Brain pericyte (primary cell): ENCODE measurements at regions not wholly inside any gene's neighbourhood (a gene's known extent, or its start where the extent isn't known, plus 50 kb on each side); places are given as distances from the start of the nearest gene placed in this dataset.
"Not testable (repeated sequence)": the region's sequence is repeated elsewhere in the genome, so short reads cannot be mapped to it uniquely, and the experiment has no call there.

Source experiments
- DNase-seq: peaks from one replicate; pipeline ENCODE4 v3.0.0-alpha.2; 2012; ENCODE audit warnings: low read depth, low spot score

DNA sequence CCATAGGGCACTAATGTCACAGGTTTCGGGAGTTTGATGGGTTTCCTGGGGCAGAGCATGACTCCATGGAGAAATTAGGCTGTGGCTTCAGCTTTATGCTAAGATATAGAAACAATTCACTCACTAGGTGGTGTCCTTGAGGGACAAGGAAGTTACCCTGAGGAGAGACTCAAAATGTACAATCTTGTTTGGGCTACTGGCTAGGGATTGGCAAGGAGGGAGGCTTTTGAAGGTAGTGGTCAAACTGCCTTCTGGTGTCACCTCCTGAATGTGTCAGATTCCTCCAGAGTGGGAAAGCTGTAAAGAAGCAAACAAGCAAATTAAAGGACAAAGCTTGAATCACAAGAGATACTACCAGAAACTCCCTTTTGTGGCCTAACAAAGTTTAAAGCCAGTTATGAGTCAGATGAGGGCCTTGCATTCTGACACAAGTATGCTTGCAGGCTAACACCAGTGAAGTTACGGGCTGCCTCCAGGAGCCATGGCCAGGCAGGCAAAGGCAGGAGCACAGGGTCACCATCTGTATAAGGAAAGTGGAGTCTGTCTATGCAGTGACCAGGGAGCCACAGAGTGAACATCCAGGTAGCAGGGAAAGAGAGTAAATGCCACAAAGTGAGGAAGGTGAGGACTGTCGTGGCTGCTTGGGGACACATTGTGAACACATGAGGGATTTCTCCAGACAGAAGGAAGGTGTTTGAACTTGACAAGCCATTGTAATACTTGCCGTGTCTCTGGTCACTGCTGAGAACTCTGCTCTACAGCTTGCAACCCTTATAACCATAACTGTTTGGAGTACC, 107.7 kb upstream of the DTNBP1 start:
- DNase-seq, result no peak

DNA sequence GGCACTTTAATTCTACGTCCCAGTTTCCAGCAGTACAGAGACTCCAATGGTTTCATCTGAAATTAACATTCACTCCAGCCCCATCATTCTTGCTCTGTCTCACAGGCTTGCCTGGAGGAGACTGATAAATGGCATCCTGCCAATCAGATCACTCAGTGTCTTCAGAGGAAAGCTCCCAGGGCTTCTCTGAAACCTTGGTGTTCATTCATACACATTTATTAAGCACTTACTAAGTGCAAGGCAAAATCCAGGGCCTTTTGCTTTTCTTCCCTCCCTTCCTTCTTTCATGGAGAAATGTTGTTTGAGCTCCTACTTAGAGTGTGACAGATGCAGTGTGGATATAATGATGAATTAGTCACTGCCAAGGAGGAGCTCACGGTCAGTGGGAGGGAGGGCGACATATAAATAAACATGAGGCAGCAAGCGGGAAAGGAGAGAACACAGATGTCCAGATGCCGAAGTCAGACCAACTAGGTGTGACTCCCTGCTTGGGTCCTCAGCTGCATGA, 106.7 kb upstream of the DTNBP1 start:
- DNase-seq, result no peak

DNA sequence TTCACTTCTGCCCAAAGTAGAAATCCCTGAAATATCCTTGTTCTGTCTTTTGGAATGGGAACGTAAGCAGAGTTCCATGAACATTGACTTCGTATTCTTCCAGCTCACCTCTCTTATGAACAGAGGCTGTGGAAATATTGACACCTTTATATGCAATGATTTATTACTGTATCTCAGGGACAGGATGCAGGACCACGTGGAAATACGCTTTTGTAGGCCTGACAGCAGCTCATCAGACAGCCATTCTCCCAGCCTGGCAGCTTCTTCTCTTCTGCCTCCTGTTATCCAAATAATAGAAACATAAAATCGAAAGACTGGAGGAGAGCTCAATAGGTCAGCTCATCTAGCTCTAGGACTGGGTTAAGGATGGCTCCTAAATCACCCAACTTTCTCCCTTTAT, 106.2 kb upstream of the DTNBP1 start:
- no peak for DNase-seq

DNA sequence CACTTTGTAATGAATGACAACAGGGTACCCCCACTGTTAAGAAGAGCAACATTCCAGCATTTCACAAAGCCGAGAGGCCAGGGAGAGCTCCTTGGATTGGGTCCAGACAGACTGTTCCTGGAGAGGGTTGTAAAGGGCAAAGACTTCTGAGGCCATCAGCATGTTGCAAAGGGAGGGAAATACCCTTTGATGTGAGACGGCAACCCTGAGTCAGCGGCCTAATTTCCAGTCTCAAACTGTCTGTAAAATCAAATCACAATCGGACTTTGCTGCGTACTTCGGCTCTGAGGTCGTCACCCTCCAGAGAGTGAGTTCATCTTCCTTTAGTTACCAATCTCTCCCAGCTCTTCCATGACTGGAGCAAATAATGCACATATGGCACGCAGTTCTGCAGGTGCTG, 101.0 kb upstream of the DTNBP1 start:
- peak; percentile 33 for DNase-seq

DNA sequence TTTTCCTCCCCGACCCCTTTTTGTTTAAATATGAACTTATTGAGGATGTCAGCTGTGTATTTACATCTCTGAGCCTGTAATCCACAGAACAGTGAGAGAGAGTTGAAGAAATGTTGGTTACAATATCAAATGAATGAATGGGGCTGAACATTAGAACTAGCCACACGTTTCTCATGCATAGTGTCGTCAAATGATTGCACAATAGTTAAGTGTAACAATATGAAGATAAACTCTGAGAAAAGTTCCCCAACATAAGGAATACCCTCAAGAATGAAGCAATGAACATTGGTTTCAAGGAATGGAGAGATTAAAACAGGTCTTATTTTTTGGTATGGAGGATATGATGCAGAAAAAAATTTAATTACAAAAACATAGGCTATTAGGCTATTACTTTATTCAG, 100.5 kb upstream of the DTNBP1 start:
- no peak for DNase-seq

DNA sequence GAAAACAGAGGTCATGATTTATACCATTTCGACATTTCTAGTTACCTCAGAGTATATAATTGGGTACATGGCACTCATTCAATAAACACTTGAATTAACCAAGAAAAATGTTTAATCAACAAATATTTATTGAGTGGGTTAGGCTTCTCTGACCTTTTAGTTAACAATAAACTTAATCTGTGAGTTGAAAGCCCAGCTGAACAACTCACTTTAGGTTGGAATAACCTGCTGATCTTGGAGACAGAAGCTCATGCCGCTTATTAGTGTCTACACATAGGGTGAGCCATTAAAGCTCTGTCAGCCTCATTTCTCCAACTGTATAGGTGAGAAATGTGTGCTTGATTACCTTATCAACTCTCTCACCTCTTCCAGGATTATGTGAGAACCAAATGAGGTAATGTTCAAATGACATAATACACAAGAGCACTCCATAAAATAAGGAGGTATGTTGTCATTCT, 98.2 kb upstream of the DTNBP1 start:
- DNase-seq, result no peak

DNA sequence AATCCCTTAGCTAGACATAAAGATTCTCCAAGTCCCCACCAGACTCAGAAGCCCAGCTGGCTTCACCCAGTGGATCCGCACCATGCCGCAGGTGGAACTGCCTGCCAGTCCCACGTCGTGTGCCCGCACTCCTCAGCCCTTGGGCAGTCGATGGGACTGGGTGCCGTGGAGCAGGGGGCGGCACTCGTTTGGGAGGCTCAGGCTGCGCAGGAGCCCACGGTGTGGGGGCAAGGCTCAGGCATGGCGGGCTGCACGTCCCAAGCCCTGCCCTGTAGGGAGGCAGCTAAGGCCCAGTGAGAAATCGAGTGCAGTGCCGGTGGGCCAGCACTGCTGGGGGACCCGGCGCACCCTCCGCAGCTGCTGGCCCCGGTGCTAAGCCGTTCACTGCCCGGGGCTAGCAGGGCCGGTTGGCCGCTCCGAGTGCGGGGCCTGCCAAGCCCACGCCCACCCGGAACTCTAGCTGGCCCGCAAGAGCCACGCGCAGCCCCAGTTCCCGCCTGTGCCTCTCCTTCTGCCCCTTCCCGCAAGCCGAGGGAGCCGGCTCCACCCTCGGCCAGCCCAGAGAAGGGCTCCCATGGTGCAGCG, 95.9 kb upstream of the DTNBP1 start:
- DNase-seq, result no peak

DNA sequence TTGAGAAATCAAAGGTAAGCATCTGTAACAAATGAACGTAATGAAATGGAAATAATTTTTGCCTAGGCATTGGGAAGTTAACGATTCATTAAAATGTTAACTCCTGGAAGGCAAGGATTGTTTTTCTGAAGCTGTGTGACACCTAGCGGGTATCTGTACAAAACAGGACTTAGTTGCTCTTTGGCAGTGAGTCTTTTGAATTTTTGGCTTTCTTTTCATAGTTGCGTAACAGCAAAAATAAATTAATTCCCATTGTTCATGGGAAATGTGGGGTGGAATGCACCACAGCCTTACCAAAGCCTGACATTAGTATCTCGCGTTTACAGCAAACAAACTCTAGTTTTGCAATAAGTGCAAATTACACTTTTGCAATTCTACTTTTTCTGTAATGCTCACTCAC, 92.7 kb upstream of the DTNBP1 start:
- DNase-seq, result no peak

DNA sequence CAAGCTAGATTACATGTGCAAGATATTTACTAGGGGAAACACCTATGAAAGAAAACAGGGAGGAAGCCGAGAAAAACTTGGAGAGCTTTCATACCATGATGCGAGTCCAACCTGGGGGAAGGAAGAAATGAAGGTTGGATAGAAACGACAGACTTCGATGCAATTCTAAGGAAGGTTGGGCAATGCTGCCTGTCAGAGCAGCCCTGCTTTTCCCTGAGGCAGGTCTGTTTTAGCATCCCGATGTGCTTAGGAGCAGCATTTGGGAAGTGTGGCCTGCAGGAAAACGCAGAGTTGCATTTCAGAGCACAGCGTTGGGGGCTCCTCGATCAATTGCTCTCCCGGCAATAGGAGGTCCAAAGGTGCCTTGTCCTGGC, 91.9 kb upstream of the DTNBP1 start:
- DNase-seq, result no peak

DNA sequence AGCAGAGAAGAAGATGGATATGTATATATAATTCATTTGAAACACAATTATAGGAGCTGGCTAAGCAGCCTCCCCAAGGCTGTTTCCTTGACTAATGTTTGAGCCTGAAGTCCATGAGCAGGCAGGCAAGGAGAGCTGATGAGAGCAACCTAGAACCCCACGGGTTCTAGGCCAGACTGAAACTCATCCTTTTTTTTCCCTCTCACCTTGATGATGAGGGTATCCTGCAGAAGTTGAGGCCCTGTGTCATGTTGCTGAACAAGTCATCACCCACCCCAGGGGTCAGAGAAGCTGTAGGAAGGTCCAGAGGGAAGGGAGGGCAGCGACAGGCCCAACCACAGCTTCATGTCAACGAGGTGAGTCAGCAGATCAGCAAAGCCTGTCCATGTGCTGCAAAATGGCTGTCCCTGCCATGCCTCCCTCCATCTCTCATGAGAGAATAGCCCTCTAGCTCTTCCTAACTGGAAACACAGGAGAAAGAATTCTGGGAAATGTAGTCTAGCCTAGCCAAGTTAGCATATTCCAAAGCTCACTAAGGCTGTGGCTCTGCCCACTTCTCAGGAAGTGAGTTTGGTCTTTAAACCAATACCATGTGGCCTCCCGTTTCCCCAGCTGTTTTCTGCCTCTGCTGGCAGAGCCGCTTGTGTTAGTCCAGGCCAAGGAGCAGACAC, 91.3 kb upstream of the DTNBP1 start:
- DNase-seq, result no peak

DNA sequence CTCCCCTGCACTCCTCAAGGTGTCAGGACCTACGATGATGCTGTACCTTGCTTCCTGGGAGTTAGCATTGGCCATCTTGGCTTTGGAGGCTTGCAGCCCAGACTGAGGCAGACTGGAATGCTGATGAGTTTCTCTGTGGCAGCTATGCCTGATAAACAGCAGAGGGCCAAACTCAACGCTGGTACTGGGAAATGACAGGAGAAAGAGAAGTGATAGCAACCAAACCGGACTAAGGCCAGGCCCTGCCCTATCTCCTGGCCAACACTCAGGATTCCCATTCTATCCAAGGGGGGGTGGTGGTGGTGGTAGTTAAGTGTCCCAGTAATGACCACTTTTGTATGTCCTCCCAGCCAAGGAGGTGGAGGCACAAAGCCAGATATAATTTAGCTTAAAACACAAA, 90.0 kb upstream of the DTNBP1 start:
- DNase-seq, result no peak

DNA sequence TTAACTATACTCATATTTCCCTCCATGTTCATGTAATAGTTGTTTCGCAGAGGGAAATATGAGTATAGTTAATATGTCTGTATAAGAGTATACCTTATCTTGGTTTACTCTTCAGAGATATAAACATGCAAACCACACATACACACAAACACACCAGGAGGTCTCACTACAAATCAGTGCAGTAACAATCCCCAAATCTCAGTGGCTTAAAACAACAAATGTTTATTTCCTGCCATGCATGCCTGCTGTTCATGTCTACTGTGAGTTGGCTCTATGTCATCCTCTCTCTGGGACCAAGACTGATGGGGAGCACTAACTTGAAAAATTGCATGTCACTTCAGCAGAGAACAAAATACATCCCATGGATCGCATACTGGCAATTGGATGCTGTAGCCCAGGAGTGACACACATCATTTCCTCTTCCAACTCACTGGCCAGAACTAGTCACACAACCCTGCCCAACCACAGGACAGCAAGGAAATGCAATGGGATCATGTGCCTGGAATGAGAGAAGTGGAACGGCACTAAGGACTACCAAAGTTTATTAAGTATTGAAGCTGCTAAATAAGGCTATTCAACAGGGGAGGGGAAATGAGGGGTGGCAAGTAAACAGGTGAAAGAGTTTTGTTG, 89.0 kb upstream of the DTNBP1 start:
- no peak for DNase-seq

DNA sequence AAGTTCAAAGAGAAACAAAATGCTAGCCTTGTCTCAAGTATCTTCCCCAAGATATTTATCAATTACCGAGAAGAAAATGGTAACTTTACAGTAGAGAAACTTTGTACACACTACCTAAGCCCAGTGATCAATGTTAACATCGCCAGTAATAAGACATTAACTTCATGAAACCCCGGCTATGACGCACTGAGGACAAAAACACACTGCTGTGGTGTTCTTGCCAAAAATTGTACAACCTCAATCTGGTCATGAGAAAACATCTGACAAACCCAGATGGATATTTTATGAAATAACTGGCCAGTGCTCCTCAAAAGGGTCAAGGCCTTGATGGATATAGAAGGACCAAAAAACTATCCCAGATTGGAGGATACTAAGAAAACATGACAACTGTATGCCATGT, 85.5 kb upstream of the DTNBP1 start:
- no peak for DNase-seq

DNA sequence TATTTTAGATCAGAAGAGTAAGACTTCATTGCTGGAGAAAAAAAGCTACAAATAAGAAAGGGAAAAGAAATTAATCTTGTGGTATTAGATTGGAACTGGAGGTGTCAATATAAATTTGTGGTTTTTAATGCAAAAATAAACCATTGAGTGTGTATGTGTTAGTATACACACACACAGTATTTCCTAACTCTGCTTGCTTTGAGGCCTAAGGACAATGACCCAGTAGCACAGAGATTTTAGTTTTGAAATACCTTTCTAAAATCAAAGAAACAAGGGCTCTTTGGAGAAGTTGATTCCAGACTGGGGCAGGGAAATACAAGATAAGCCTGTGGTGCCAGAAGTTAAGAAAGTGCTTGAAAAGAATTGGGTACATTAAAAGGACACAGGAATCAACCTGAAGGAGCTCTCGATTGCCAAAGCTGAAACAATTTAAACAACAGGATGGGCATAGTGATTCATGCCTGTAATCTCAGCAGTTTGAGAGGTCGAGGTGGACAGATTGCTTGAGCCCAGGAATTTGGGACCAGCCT, 84.6 kb upstream of the DTNBP1 start:
- no peak for DNase-seq

DNA sequence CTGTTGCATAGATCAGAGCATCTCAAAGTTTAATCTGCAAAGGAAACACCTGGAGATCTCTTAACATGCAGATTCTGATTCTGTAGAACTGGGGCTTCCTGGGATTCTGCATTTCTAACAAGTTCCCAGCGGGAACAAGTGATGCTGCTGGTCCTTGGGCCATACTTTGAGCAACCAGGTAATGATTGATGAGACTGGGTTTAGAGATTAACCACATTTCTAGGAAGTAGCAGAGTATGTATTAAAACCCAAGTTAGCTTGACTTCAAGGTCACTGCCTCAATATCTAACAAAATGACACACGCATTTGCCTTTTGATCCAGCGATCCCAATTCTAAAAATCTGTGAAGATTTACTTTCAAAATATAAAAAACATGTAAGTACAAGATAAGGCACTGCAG, 83.0 kb upstream of the DTNBP1 start:
- DNase-seq, result no peak

DNA sequence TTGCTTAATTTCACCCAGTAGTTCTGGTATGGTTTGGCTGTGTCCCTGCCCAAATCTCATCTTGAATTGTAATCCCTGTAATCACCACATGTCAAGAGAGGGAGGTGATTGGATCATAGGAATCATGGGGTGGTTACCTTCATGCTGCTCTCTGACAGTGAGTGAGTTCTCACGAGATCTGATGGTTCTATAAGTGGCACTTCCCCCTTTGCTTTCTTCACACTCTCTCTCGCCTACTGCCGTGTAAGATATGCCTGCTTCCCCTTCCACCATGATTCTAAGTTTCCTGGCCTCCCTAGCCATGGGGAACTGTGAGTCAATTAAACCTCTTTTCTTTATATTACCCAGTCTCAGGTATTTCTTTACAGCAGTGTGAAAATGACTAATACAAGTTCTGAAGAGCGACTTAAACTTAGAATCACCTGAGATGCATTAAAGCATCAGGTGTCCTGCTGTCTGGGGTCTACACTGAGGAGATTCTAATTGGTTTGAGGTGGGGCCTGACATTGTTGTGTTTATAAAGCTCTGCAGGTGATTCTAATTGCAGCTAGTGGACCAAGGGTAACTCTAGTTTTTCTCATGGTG, 82.1 kb upstream of the DTNBP1 start:
- no peak for DNase-seq

DNA sequence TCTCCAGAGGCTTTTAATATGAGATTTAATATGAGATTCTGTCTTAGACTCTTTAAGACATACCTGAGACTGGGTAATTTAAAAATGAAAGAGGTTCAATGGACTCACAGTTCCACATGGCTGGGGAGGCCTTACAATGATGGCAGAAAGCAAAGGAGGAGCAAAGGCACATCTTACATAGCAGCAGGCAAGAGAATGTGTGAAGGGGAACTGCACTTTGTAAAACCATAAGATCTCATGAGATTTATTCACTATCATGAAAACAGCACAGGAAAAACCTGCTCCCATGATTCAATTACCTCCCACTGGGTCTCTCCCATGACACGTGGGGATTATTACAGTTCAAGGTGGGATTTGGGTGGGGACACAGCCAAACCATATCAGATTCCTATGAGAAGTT, 79.2 kb upstream of the DTNBP1 start:
- not testable (repeated sequence) for DNase-seq

DNA sequence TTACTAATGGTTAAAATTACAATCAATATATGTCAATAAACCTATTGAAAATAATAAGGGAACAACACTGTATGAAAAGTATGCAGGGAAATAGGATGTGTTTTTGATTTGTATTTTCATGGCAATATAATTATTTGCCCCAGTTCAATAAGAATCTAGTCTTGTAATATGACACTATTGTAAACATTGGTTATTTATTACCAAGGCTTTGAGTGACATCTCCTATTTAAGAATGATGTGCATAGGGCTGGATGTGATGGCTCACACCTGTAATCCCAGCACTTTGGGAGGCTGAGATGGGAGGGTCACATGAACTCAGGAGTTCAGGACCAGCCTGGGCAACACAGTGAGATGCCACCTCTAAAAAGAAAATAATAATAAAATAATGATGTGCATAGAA, 78.6 kb upstream of the DTNBP1 start:
- no peak for DNase-seq

DNA sequence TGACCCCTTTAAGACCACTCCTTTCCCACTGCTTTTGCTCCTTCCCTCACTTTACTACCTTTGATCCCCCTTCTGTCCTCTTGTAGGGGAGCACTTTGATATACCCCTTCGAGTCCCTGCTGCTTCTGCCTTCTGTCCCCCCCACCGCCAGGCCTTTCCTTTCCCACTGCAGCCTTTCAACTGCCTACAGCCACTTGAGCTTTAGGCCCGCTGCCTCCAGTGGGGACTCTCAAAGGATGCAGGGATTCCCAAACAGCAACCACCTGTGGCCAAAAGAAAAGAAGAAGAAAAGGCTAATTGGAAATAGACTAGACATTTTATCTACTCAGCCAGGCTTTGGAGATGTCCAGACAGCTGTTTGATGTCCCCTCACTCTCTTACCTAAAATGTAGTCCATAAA, 77.0 kb upstream of the DTNBP1 start:
- DNase-seq, result no peak

DNA sequence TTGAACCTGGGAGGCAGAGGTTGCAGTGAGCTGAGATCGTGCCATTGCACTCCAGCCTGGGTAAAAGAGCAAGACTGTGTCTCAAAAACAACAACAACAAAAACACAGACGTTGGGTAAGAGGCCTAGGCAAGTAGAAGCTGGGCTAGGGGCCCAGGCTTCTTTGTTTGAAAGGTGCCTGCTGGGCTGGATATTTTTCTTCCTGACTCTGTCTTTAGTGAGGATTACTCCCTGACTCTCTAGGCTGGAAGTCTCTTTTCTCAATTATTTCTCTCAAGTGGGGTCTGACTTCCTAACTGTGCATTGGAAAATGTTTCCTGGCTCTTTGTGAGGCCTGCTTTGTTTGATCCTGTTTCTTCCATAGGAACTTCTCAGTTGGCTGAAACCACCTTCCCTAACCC, 76.5 kb upstream of the DTNBP1 start:
- DNase-seq, result no peak

DNA sequence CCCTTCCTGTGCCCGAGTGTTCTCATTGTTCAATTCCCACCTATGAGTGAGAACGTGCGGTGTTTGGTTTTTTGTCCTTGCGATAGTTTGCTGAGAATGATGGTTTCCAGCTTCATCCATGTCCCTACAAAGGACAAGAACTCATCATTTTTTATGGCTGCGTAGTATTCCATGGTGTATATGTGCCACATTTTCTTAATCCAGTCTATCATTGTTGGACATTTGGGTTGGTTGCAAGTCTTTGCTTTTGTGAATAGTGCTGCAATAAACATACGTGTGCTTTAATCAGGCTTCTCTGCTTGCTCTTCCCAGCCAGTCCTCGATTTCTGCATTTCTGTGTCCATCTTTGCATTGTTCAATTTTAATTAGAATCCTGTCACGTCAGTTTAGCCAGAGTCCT, 75.4 kb upstream of the DTNBP1 start:
- not testable (repeated sequence) for DNase-seq

DNA sequence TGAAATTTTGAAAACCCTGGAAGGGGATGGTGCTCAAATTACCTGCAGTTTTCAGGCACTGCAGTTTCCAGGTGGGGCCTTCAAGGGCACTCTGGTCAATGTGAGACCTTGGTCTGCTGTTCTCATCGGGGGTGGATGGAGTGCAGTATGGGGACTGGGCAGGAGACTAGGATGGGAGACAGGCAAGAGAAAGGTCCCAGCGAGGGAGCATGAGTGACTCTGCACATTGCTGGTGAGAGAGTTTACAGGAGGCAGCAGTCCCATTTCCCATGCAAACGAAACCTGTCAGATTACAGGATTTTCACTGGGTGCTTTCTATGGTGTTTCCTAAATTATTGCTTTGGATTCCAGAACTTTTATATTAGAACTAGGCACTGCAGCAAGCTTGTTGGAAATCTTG, 73.5 kb upstream of the DTNBP1 start:
- DNase-seq, result no peak
